ENCODE measurements at regions not wholly inside any gene's neighbourhood (a gene's known extent, or its start where the extent isn't known, plus 50 kb on each side); places are given as distances from the start of the nearest gene placed in this dataset.

GRCh38 chr10:64209561-64209960 lies 688.4 kb downstream of the REEP3 start:
- no peak for DNase-seq
- H3K27ac ChIP-seq, result no peak overlapping the region
- H3K27me3 ChIP-seq, result no peaks in the 10 kb centered on the region
- no peaks in the 10 kb centered on the region for H3K36me3 ChIP-seq
- no peak for TF ChIP-seq CTCF (IDR thresholded peaks at IDR 0.05)
- no peak for TF ChIP-seq POLR2A (IDR thresholded peaks at IDR 0.05)
- no peaks in the 10 kb centered on the region for H3K4me1 ChIP-seq
- H3K4me3 ChIP-seq, result no peak overlapping the region
- H3K9me3 ChIP-seq, result peaks cover 0 to 3% (median 0%) of the 10 kb centered on the region in 4 donors

- no peak for DNase-seq
- Histone ChIP-seq H3K4me1 (no peaks in the 10 kb centered on the region), H3K27me3 (no peaks in the 10 kb centered on the region), H3K36me3 (no peaks in the 10 kb centered on the region), H3K4me3 (no peak overlapping the region), H3K27ac (no peak overlapping the region), H3K9me3 (peaks cover 0 to 3% (median 0%) of the 10 kb centered on the region in 4 donors)
- no peak for TF ChIP-seq POLR2A (IDR thresholded peaks at IDR 0.05)
- TF ChIP-seq CTCF (IDR thresholded peaks at IDR 0.05), result no peak
Observed at GRCh38 chr10:64210211-64210610, 689.0 kb downstream of the REEP3 start.

- peaks cover 0 to 3% (median 0%) of the 10 kb centered on the region in 4 donors for H3K9me3 ChIP-seq
- no peaks in the 10 kb centered on the region for H3K36me3 ChIP-seq
- no peaks in the 10 kb centered on the region for H3K4me1 ChIP-seq
- no peak for DNase-seq
- TF ChIP-seq POLR2A (IDR thresholded peaks at IDR 0.05), result no peak
- no peak for TF ChIP-seq CTCF (IDR thresholded peaks at IDR 0.05)
- H3K27me3 ChIP-seq, result no peaks in the 10 kb centered on the region
- no peak overlapping the region for H3K27ac ChIP-seq
- H3K4me3 ChIP-seq, result no peak overlapping the region
Observed at GRCh38 chr10:64211466-64211865, 690.3 kb downstream of the REEP3 start.

GRCh38 chr10:64215088-64215487 lies 693.9 kb downstream of the REEP3 start:
- Histone ChIP-seq H3K4me1 (no peaks in the 10 kb centered on the region), H3K36me3 (no peaks in the 10 kb centered on the region), H3K9me3 (peaks cover 0 to 3% (median 0%) of the 10 kb centered on the region in 4 donors), H3K27ac (no peak overlapping the region), H3K27me3 (no peaks in the 10 kb centered on the region), H3K4me3 (no peak overlapping the region)
- no peak for DNase-seq
- no peak for TF ChIP-seq POLR2A (IDR thresholded peaks at IDR 0.05)
- TF ChIP-seq CTCF (IDR thresholded peaks at IDR 0.05), result no peak

GRCh38 chr10:64219271-64220025 lies 698.2 kb downstream of the REEP3 start:
- Histone ChIP-seq H3K9me3 (no peaks in the 10 kb centered on the region), H3K4me3 (no peak overlapping the region), H3K36me3 (no peaks in the 10 kb centered on the region), H3K27me3 (no peaks in the 10 kb centered on the region), H3K27ac (no peak overlapping the region), H3K4me1 (no peaks in the 10 kb centered on the region)
- TF ChIP-seq POLR2A (IDR thresholded peaks at IDR 0.05) (no peak), CTCF (IDR thresholded peaks at IDR 0.05) (no peak)
- DNase-seq, result no peak

Measured in Peyer's patch (tissue), 4 donors.